Right ventricle myocardium inferior (tissue), 1 donor: ENCODE measurements at regions not wholly inside any gene's neighbourhood (a gene's known extent, or its start where the extent isn't known, plus 50 kb on each side); places are given as distances from the start of the nearest gene placed in this dataset.

ENCODE experiments used
- ATAC-seq: fragments of 200-7000 bp; cut with Tn5 transposase; one replicate; pipeline ENCODE4 v1.9.1; 2020; ENCODE audit warnings: mild to moderate bottlenecking, moderate library complexity
- DNase-seq: peaks from one replicate; pipeline ENCODE4 v3.0.0; 2021; ENCODE audit errors: missing footprints
- intact Hi-C: fragments of 100-400 bp; cut with DNase I; formaldehyde crosslinking; loops from one replicate; pipeline ENCODE4 v1.11.0; 2022
- donor health status: DM: no; HTN: yes; CAD: no; lungs with severe emphysema.

DNA sequence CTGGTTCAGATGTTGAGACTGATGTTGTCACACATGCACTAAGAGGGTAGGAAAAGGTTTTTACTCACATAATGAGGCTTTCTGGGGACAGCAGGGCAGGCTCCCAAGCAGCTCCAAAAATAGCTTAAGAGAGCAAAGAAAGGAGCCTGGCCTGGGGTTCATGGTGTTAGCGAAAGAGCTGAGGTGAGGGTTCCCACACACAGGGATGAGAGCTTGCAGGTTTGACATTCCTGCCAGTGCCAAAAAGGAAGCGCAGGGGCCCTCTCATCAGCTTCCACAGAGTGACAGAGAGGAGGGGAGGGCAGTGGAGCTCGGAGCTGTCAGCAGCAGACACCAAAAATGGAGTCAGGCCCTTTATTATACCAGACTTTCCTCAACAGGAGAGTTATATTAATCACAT is 65.5 kb upstream of the FAM216B start:
- DNase-seq (no peak), ATAC-seq (peak; percentile 88)
- intact Hi-C loops: loop anchor here (10.0 kb wide), 1 partner anchor 69 kb away; the partner anchor contains the start of gene FAM216B

DNA sequence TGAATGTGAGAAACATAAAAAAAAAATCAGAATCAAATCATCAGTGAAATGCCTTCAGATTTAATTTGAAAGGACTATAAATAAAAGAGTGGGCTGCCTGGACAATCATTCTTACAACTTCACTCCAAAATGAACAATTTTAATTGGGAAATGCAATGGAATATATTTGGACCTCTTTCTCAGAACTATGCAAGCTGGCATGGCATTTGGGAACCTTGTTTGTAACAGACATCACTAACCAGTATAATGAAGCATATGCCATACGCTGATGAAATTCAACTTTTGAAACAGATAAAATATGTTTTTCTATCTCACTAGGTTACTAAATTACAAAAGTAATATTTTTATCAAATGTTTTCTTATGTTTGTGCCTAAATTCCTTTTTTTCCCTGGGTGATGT is 64.2 kb upstream of the FAM216B start:
- DNase-seq: no peak
- ATAC-seq: no peak
- intact Hi-C loops: loop anchor here (10.0 kb wide), 1 partner anchor 68 kb away; the partner anchor contains the start of gene FAM216B

DNA sequence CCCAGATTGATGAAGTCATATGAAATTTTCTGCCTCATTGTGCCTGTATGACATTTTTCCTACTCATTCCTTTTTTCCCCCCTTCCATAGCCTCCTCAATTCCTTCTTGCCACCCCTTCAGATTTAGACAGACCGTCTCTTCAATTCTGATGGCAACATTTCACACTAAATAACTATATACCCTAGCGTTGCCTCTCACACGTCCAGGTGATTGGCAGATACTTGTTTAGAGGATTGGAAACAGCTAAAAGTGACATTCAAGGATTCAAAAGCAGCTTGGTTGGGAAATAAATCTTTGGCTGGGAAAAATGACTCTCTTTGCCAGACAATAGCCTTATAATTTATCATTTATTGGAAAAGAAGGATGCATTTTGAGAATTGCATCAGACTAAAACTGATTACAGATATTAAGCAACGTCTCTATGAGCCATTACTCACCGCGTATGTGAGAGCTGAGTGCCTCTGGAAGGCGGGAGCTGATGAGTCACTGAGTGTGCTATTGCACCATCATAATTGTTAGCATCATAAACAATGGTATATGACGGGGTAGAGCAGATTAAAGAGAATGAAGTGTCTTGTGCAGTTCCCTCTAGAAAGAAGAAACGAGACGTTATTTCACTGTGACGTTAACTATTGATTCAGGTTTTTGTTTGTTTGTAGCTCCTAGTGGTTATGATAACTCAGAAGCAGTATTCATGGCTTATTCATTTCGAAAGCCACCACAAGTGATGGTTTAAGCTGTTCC is 61.1 kb upstream of the FAM216B start:
- intact Hi-C loops: no loop called here
- ATAC-seq: no peak
- no peak for DNase-seq

DNA sequence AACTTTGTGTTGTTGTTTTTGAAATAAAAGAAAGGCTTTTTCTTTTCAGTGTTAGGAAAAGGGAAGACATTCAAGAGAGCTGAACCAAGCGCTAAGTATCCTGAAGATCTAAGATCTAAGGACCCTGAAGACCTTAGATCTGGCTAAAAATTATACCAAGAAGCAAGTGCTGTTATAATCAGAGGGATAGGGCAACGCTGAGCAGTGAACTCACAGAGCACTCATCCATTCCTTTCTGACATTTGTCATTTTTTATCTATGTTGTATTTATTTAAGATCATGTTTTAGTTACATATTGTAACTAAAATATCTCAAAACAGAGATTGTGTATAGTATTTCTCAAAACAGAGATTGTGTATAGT is 60.5 kb upstream of the FAM216B start:
- ATAC-seq (no peak), DNase-seq (no peak)
- intact Hi-C loops: no loop called here

DNA sequence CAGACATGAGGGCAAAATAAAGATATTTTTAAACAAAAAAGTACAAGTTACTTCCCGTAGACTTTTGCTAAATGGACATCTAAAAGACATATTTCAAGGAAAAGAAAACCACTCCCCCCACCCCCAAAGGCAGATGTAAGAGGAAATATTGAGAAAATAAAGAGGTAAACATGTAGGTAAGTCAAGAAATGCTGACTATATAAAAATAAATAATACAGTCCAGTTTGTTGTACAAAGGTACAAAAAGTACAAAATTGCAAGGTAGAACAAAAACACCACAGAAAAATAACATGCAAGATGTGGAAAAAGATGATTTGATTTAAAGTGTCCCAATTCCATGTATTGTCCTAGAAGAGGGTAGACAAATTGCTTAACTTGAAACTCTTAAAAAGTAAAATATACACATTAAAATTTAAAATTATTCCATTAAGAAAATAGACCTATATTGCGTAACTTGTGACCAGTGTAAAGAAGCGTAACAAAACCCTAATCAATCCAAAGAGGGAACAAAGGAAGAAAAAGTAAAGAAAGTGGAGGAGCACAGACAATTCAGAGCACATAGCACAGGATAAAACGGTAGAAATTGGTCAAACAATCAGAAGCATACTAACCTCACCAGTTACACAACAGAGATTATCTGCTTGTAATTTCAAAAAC is 58.4 kb upstream of the FAM216B start:
- intact Hi-C loops: no loop called here
- no peak for DNase-seq
- ATAC-seq: no peak

DNA sequence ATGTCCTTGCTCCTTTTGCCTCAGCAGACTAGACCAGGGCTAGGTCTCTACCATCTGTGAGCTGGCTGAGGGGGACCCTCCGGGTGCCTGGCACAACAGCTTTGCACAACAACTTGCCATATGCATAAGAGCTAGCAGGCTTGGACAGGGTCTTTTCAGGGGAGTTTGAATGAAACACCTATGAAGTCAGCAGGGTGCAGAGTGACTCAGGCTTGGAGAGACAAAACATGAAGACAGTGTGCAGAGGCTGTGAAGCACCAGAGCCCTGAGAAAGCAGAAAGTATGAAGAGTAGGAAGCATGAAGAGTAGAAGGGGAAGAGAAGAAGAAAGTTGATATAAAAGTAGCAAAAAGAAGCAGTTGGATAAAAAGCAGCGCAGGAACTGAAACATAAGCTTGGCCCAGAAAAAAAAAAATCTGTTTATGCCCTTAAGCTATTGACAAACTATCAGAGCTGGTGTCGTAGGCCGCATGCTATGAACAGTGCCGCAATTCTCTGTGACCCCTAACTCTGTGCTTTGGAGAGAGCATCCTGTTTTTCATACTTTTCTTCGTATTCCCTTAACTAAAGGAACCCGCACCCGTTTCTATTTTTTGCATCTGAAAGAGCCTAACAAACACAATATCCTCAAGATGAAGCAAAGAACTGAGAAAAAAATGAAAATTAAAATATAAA is 52.7 kb upstream of the FAM216B start:
- DNase-seq: no peak
- no peak for ATAC-seq
- intact Hi-C loops: no loop called here

DNA sequence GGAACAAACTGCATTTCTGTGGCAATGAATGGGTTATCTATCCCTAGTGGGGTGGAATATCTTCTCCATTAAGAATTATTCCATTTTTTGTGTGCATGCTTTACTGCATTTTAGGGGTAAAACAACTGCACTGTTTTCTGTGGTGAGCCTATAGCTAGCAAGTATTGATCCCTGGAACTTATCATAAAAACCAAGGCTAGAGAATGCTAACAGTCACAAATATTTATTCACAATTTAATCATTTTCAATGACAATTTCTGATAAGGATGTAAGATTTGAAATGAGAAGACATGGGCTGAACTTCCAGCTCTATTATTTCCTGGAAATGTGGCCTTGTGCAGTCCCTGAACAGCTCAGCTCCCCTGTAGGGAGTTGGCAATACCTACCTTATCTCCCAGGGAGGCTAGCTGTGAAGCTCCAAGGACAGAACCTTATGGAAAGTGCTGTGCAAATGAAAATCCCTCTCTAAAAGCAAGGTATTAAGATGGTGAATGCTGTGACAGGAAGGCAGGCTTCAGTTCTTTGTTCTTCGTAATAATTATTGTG is 51.5 kb upstream of the FAM216B start:
- intact Hi-C loops: no loop called here
- no peak for DNase-seq
- ATAC-seq: no peak
